ENCODE measurements at regions not wholly inside any gene's neighbourhood (a gene's known extent, or its start where the extent isn't known, plus 50 kb on each side); places are given as distances from the start of the nearest gene placed in this dataset.

- no peak for TF ChIP-seq ZFP36 (IDR thresholded peaks at IDR 0.05; ENCODE audit: borderline replicate concordance, partially characterized antibody)
- TF ChIP-seq HOXB5 (CRISPR knock-in tag; IDR thresholded peaks at IDR 0.05) = no peak
Observed at GRCh38 chr1:238419209-238419608, 528.5 kb upstream of the ZP4 start.
